Stimulated activated naive CD8-positive, alpha-beta T cell treated with anti-CD3 and anti-CD28 coated beads, Interleukin-15, Interleukin-2, amounts not matched to agents 100 ng/mL and 50 ng/mL, for 24 hours (primary cell): ENCODE measurements at regions not wholly inside any gene's neighbourhood (a gene's known extent, or its start where the extent isn't known, plus 50 kb on each side); places are given as distances from the start of the nearest gene placed in this dataset.

ENCODE experiments used
- H3K27ac Mint-ChIP-seq: one replicate; pipeline ENCODE4 v1.8.0; 2021; ENCODE audit warnings: mild to moderate bottlenecking, mixed read lengths
- H3K27me3 Mint-ChIP-seq: one replicate; pipeline ENCODE4 v1.8.0; 2021; ENCODE audit warnings: mixed read lengths
- H3K36me3 Mint-ChIP-seq: one replicate; pipeline ENCODE4 v1.8.0; 2021; ENCODE audit warnings: low read depth, mixed read lengths
- H3K4me1 Mint-ChIP-seq: one replicate; pipeline ENCODE4 v1.8.0; 2021; ENCODE audit warnings: low read depth, mixed read lengths
- H3K4me3 Mint-ChIP-seq: one replicate; pipeline ENCODE4 v1.8.0; 2021; ENCODE audit warnings: mild to moderate bottlenecking, mixed read lengths
- H3K9me3 Mint-ChIP-seq: one replicate; pipeline ENCODE4 v1.8.0; 2021; ENCODE audit warnings: mixed read lengths

GRCh38 chr5:20524991-20525529 lies 537.1 kb upstream of the CDH18 start:
- Mint-ChIP-seq H3K27me3 (no peaks in the 10 kb centered on the region), H3K4me1 (no peaks in the 10 kb centered on the region), H3K36me3 (no peaks in the 10 kb centered on the region), H3K4me3 (no peak overlapping the region), H3K27ac (no peak overlapping the region), H3K9me3 (peaks cover 29% of the 10 kb centered on the region)

GRCh38 chr5:20522905-20523482 lies 535.0 kb upstream of the CDH18 start:
- Mint-ChIP-seq H3K27ac (no peak overlapping the region), H3K36me3 (no peaks in the 10 kb centered on the region), H3K27me3 (no peaks in the 10 kb centered on the region), H3K4me3 (no peak overlapping the region), H3K4me1 (no peaks in the 10 kb centered on the region), H3K9me3 (peaks cover 17% of the 10 kb centered on the region)

GRCh38 chr5:20515606-20516005 lies 527.6 kb upstream of the CDH18 start:
- Mint-ChIP-seq H3K4me1 (no peaks in the 10 kb centered on the region), H3K4me3 (no peak overlapping the region), H3K36me3 (no peaks in the 10 kb centered on the region), H3K9me3 (peaks cover 2% of the 10 kb centered on the region), H3K27ac (no peak overlapping the region), H3K27me3 (no peaks in the 10 kb centered on the region)

GRCh38 chr5:20514145-20514544 lies 526.1 kb upstream of the CDH18 start:
- H3K4me3 Mint-ChIP-seq, result no peak overlapping the region
- H3K4me1 Mint-ChIP-seq, result no peaks in the 10 kb centered on the region
- no peaks in the 10 kb centered on the region for H3K27me3 Mint-ChIP-seq
- peaks cover 6% of the 10 kb centered on the region for H3K9me3 Mint-ChIP-seq
- no peaks in the 10 kb centered on the region for H3K36me3 Mint-ChIP-seq
- no peak overlapping the region for H3K27ac Mint-ChIP-seq

- H3K9me3 Mint-ChIP-seq, result peaks cover 7% of the 10 kb centered on the region
- no peaks in the 10 kb centered on the region for H3K4me1 Mint-ChIP-seq
- H3K4me3 Mint-ChIP-seq, result no peak overlapping the region
- no peak overlapping the region for H3K27ac Mint-ChIP-seq
- no peaks in the 10 kb centered on the region for H3K27me3 Mint-ChIP-seq
- H3K36me3 Mint-ChIP-seq, result no peaks in the 10 kb centered on the region
Measured at GRCh38 chr5:20500546-20500945, 512.5 kb upstream of the CDH18 start.

GRCh38 chr5:20498926-20499325 lies 510.9 kb upstream of the CDH18 start:
- no peaks in the 10 kb centered on the region for H3K4me1 Mint-ChIP-seq
- no peaks in the 10 kb centered on the region for H3K36me3 Mint-ChIP-seq
- H3K9me3 Mint-ChIP-seq, result peaks cover 9% of the 10 kb centered on the region
- H3K27ac Mint-ChIP-seq, result no peak overlapping the region
- H3K4me3 Mint-ChIP-seq, result no peak overlapping the region
- no peaks in the 10 kb centered on the region for H3K27me3 Mint-ChIP-seq

- H3K9me3 Mint-ChIP-seq, result peaks cover 9% of the 10 kb centered on the region
- no peaks in the 10 kb centered on the region for H3K4me1 Mint-ChIP-seq
- H3K27ac Mint-ChIP-seq, result no peak overlapping the region
- no peaks in the 10 kb centered on the region for H3K36me3 Mint-ChIP-seq
- no peak overlapping the region for H3K4me3 Mint-ChIP-seq
- no peaks in the 10 kb centered on the region for H3K27me3 Mint-ChIP-seq
Measured at GRCh38 chr5:20498102-20498501, 510.1 kb upstream of the CDH18 start.

- H3K27ac Mint-ChIP-seq, result no peak overlapping the region
- no peaks in the 10 kb centered on the region for H3K4me1 Mint-ChIP-seq
- H3K27me3 Mint-ChIP-seq, result no peaks in the 10 kb centered on the region
- H3K36me3 Mint-ChIP-seq, result no peaks in the 10 kb centered on the region
- no peak overlapping the region for H3K4me3 Mint-ChIP-seq
- peaks cover 9% of the 10 kb centered on the region for H3K9me3 Mint-ChIP-seq
Measured at GRCh38 chr5:20497356-20497755, 509.4 kb upstream of the CDH18 start.

- Mint-ChIP-seq H3K27me3 (no peaks in the 10 kb centered on the region), H3K4me1 (no peaks in the 10 kb centered on the region), H3K4me3 (no peak overlapping the region), H3K36me3 (no peaks in the 10 kb centered on the region), H3K27ac (no peak overlapping the region), H3K9me3 (peaks cover 9% of the 10 kb centered on the region)
Measured at GRCh38 chr5:20494706-20495105, 506.7 kb upstream of the CDH18 start.

GRCh38 chr5:20486826-20487225 lies 498.8 kb upstream of the CDH18 start:
- Mint-ChIP-seq H3K36me3 (no peaks in the 10 kb centered on the region), H3K4me3 (no peak overlapping the region), H3K9me3 (no peaks in the 10 kb centered on the region), H3K27me3 (no peaks in the 10 kb centered on the region), H3K27ac (no peak overlapping the region), H3K4me1 (no peaks in the 10 kb centered on the region)

GRCh38 chr5:20476016-20476415 lies 488.0 kb upstream of the CDH18 start:
- H3K27me3 Mint-ChIP-seq, result no peaks in the 10 kb centered on the region
- H3K4me3 Mint-ChIP-seq, result no peak overlapping the region
- H3K9me3 Mint-ChIP-seq, result peaks cover 14% of the 10 kb centered on the region
- no peaks in the 10 kb centered on the region for H3K36me3 Mint-ChIP-seq
- no peaks in the 10 kb centered on the region for H3K4me1 Mint-ChIP-seq
- H3K27ac Mint-ChIP-seq, result no peak overlapping the region

- Mint-ChIP-seq H3K4me3 (no peak overlapping the region), H3K27me3 (no peaks in the 10 kb centered on the region), H3K9me3 (no peaks in the 10 kb centered on the region), H3K36me3 (no peaks in the 10 kb centered on the region), H3K27ac (no peak overlapping the region), H3K4me1 (no peaks in the 10 kb centered on the region)
Measured at GRCh38 chr5:20470997-20471396, 483.0 kb upstream of the CDH18 start.

- Mint-ChIP-seq H3K9me3 (peaks cover 3% of the 10 kb centered on the region), H3K27ac (no peak overlapping the region), H3K4me3 (no peak overlapping the region), H3K36me3 (no peaks in the 10 kb centered on the region), H3K4me1 (no peaks in the 10 kb centered on the region), H3K27me3 (no peaks in the 10 kb centered on the region)
Measured at GRCh38 chr5:20469792-20470191, 481.8 kb upstream of the CDH18 start.

GRCh38 chr5:20469390-20469789 lies 481.4 kb upstream of the CDH18 start:
- Mint-ChIP-seq H3K9me3 (peaks cover 8% of the 10 kb centered on the region), H3K27ac (no peak overlapping the region), H3K4me1 (no peaks in the 10 kb centered on the region), H3K27me3 (no peaks in the 10 kb centered on the region), H3K4me3 (no peak overlapping the region), H3K36me3 (no peaks in the 10 kb centered on the region)

- Mint-ChIP-seq H3K4me3 (no peak overlapping the region), H3K27me3 (no peaks in the 10 kb centered on the region), H3K36me3 (no peaks in the 10 kb centered on the region), H3K27ac (no peak overlapping the region), H3K9me3 (peaks cover 18% of the 10 kb centered on the region), H3K4me1 (no peaks in the 10 kb centered on the region)
Measured at GRCh38 chr5:20466512-20466911, 478.5 kb upstream of the CDH18 start.

GRCh38 chr5:20463206-20463605 lies 475.2 kb upstream of the CDH18 start:
- H3K9me3 Mint-ChIP-seq, result peaks cover 24% of the 10 kb centered on the region
- no peaks in the 10 kb centered on the region for H3K36me3 Mint-ChIP-seq
- no peak overlapping the region for H3K4me3 Mint-ChIP-seq
- H3K4me1 Mint-ChIP-seq, result no peaks in the 10 kb centered on the region
- no peaks in the 10 kb centered on the region for H3K27me3 Mint-ChIP-seq
- H3K27ac Mint-ChIP-seq, result no peak overlapping the region
